ENCODE measurements at regions not wholly inside any gene's neighbourhood (a gene's known extent, or its start where the extent isn't known, plus 50 kb on each side); places are given as distances from the start of the nearest gene placed in this dataset.

DNA sequence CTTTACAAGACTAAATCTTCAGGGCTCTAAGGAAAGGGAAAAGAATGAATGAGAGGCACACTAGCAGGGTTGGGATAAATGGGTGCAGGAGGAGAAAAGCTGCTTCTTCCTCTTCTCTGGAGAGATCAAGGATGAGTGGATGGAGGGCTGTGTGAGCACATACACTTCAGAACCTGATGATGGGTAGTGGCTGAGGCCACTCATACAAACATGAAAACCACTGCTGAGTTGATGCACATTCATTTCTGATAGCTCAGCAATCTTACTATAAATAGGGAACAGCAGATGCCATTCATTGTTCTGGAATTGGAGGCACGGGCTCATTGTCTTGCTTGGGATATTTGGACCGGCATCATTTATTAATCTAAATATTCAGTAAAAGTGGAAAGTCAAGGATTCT, 152.4 kb upstream of the KCTD1 start:
- DNase-seq (ENCODE audit: low read depth), result no peak

DNA sequence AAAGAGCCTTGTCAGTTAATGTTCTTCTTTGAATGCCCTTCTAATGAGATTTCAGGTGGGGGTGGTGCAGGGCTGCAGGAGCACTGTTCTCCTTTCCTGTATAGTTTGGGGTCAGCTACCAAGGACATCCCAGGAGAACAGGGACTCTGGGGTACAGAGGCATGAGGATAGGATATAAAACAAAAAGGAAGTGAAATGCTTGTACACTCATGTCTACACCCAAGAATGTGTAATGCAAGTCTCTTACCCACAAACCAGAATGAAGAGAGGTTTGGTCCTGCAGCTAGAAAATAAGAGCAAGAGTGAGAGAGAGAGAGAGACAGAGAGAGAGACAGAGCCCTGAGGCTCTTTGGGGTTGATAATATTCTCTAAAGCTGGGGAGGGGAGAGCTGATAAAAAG, 151.8 kb upstream of the KCTD1 start:
- DNase-seq (ENCODE audit: low read depth), result no peak

DNA sequence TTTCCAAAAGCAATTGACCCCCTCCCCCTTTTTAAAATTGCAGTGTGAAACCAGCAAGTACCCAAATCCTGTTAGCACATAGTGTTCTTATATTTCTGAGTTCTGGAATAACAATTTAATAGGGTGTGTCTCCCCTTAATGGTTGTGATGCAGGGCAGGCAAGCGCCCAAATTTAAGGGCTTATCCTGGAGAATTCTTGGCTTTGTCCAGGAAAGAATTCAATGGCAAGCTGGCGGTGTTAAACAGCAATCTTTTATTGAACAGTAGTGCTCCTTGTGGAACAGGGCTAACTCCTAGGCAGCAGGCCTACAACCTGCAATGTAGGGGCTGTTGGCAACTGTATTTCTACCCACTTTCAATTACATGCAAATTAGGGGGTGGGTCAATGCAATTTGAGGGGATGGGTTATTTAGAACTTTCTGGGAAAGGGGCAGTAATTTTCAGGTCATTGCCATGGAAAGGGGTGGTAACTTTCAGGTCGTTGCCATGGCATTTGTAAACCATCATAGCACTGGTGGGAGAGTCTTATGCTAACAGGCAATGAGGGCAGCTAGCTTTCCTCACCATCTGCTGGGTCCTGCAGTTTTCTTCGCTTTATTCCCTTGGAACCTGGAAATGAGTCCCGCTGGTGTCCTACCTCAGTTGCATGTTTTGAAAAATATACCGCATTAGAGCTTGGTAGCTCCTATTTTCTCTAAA, 149.0 kb upstream of the KCTD1 start:
- no peak for DNase-seq (ENCODE audit: low read depth)

DNA sequence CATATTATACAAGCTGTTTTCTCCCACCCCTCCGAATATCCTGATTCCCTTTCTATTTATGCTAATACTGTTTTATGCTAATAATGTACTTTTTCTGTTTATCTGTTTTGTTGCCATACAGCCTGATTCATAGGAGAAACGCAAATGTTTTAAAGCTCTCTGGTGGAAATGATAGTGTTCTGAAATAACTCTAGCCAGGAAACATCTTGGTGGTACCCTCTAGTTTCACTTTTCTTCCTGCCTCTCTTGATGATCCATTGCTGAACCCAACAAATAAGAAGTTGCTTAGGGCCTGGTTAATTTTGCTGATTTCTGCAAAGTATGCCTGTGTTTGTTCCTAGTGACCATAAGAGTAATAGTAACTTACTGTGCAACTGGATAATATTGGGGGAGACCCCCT, 148.4 kb upstream of the KCTD1 start:
- no peak for DNase-seq (ENCODE audit: low read depth)

DNA sequence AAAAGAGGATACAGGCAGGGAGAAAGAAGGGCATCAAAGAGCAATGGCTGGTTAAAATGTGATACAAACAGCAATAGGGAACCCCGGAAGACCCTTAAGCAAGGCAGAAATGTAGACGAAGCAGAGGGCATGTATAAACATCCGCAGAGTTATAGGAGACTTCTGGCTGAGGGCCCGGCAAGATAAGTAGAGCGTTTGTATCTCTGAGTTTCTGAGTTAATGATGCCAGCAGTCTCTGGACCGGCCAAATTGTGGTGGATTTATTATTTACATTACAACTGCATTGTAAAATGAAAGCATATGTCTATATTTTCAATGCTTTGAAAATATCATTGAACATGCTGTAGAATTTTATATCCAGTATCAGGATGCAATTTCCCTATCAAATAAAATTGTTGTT, 148.0 kb upstream of the KCTD1 start:
- DNase-seq (ENCODE audit: low read depth), result no peak

DNA sequence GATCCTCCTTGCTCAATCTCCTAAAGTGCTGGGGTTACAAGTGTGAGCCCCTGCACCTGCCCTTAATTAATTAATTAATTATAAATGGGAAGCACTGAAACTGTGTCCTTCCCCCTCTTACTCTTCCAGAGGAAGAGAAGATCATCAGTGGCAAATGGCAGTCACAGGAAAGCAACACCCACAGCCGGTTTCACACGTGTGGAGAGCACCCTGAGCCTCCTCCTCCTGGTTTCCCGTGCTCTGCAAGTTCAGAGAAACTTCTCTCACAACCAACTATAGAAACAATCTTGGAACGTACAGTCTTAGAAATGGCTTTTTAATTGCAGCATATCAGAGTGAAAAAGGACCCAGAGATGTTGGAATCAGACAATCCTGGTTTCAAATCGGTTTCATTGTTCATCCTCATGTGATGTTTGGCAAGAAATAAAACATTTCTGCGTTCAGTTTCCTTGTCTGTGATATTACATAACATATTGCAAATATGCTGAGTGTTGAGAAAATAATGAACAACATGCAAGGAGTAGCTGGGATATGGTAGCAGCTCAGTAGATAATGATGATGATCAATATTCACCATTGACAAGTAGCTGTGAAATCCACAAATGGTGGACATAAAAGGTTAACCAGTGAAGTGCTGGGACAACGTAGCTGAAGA, 141.0 kb upstream of the KCTD1 start:
- no peak for DNase-seq (ENCODE audit: low read depth)

DNA sequence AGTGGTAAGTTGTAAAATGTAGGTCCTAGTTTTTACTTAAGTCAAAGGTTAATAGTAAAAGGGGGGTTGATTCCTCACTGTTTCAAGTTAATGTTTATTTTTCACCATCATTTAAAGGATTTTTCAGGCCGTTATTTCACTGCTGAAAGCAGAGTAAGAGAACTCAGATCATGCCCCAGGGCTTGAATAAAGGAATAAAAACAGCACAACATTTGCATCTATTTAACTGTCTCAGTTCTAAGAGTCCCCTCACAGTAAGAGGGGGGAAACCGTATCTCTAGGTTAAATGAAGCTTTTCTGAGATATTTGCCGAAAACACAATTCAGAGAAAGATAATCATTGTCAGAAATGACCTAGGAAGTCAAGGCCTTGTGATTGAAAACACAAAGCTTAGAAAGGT, 138.2 kb upstream of the KCTD1 start:
- no peak for DNase-seq (ENCODE audit: low read depth)

DNA sequence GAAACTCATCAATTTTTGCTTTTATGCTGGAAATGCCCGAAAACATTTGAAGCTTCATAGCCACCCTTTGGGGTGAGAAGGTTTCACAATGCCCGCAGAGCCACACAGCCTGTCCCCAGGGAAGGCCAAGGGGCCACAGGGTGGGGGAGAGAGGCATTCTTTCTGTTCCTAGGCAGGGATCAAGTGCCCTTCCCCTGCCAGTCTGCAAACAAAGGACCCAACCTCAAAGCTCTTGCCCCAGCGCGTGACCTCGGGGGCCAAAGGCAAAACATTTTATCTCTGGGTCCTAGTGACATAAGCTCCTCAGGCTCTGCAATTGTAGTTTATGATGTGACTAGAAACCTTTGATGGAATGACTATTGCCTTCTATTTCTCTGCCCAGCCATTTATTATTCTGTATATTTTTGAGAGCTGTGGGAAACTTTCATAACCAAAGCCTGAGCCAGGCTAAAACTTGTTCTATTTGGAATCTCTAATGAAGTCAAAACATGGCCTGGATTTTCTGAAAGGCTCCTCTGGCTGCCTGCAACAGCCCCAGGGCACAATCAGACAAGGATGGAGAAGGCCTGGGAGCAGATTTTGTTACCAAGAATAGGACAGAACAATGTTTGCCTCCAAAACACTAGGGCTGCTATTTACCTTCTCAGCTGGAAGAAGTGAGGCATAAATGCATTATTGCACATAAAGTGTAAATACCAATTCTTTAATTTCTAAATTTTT, 137.2 kb upstream of the KCTD1 start:
- DNase-seq (ENCODE audit: low read depth), result no peak

DNA sequence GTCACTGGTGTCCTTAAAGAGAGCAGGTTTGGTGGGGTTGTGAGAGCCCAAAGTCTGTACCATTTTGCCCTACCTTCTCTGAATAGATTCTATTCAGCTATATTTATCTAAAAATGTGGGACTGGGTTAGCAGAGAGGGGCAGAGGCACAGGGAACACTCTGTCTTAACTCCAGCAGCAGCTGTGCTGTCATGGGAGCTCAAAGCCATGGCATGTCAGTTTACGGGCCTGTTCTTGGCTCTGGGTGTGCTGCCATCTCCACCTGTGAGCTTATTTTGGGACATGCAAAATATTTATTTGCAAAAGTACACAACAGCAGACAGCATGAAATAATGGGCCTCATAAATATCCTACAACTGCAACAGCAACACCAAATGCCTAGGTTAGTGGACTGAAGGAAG, 129.6 kb upstream of the KCTD1 start:
- no peak for DNase-seq (ENCODE audit: low read depth)

DNA sequence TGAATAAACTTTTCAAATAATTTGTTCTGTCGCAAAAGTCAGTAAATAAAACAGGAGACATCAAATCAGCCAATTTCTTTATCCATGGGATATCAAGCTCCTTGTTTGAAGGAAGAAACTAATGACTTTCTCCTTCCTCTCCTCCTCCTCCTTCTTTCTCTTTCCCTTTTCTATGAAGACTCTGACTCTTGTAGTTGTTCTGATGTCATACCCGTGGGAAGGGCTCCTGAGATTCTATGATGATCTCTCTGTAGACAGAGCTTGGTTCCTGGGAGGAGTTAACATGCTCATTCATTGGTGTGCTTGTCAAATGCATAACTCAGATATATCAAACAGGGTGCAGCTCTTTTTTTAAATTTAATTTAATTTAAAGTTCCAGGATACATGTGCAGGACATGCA, 118.7 kb upstream of the KCTD1 start:
- DNase-seq (ENCODE audit: low read depth), result no peak

DNA sequence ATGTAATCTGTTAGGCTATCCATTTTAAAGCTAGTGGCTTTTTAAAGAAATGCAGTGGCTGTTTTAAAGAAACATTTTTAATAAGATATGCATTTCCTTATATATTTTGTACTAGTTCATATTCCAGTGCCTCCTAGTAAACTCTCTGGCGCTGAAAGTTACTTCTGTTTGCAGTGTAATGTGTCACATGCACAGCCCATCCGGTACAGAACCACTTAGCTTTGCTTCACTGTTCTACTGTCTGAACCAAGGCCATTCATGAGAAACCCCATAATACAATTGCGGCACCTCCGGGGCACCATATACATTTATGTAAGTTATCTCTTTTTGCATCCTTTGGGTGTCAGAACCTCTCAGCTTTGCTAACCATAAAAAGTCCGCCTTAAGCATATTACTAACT, 114.6 kb upstream of the KCTD1 start:
- no peak for DNase-seq (ENCODE audit: low read depth)

DNA sequence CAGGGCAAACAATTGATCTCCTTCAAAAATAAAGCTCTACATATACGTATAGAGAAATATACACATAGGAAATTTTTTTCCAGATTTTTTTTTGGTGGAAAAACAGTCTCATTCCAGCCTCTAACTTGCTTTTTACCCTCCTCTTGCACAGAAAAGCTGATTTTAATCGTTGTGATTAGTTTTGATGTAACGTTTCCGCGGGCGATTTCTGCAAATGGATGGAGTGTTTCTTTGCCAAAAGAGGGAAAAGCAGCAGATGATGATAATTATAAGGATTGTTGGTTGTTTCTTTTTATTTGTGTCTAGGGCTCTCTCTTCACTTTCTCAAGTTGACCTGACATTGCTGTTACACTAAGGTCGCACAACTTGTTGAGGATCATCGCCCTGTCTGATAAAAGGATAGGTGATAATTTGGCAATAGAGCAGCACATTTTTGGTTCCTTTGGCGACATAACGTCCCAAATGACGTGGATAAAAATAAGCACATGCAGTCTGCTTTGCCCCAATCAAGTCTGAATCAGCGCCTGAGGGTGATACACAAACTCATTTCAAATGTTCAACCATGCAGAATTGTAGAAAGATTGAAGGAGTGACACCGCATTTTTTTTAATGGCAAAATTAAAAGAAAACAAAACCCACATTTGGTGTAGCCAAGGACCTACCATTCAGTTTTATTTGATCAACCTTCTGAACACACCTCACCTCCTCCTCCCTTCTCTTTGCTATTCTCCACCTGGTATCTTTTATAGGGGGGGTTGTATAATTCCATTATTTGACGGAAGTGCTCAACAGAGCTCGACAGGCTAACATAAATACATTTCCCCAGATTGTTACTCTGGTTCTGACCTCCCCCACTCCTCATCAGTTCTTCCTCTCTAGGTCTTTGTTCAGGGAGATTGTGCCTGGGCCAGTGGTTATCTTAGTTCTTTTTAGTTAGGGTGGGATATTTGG, 109.6 kb upstream of the KCTD1 start:
- no peak for DNase-seq (ENCODE audit: low read depth)

DNA sequence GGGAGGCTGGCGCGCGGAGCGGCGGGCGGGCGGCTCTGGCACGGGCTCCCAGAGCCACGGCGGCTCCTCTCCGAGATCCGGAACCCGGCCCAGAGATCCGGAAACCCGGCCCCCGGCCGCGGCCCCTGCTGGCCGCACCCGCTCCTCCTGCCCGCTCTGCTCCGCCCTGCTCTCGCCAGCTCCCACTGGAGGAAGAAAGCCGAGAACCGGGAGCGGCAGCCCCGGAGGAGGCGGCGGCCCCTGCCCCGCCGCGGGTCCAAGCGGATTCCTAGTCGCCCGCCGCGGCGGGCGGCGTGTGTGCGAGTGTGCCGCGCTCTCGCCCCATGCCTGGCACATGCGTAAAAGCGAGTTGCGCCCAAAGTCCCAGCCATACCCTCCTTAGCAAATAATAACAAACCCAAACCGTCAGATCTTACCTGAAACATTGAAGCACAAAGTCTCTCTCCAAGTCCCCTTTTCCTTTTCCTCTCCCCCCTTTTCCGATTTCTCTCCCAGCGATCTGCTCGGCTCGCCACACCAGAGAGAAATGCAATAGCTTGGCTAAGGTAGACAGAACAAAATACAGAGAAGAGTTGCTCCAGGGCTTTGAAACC, 108.7 kb upstream of the KCTD1 start:
- DNase-seq (ENCODE audit: low read depth), result no peak

DNA sequence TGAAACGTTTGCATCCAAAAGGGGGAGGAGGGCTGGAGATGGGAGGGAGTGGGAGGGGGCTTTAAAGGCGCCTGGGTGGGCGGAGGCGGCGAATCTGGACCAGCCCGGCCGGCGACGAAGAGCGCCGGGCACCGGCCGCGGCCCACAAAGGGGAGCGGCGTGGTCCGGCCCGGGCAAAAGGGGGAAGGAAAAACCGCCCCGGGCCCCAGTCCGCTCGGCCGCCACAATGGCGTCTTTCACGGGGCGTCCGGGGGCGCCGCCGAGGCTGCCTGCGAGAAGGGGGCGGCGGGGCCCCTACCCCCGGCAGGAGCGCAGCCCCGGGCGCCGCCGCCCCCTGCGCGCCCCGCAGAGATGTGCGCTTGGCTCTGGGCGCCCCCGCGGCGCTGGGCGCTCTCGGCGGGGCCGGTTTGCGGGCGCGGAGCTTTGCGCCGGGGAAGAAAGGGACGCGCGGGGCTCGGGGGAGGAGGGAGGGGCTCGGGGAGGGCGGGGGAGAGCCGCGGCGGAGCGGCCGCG, 108.1 kb upstream of the KCTD1 start:
- DNase-seq (ENCODE audit: low read depth), result no peak

DNA sequence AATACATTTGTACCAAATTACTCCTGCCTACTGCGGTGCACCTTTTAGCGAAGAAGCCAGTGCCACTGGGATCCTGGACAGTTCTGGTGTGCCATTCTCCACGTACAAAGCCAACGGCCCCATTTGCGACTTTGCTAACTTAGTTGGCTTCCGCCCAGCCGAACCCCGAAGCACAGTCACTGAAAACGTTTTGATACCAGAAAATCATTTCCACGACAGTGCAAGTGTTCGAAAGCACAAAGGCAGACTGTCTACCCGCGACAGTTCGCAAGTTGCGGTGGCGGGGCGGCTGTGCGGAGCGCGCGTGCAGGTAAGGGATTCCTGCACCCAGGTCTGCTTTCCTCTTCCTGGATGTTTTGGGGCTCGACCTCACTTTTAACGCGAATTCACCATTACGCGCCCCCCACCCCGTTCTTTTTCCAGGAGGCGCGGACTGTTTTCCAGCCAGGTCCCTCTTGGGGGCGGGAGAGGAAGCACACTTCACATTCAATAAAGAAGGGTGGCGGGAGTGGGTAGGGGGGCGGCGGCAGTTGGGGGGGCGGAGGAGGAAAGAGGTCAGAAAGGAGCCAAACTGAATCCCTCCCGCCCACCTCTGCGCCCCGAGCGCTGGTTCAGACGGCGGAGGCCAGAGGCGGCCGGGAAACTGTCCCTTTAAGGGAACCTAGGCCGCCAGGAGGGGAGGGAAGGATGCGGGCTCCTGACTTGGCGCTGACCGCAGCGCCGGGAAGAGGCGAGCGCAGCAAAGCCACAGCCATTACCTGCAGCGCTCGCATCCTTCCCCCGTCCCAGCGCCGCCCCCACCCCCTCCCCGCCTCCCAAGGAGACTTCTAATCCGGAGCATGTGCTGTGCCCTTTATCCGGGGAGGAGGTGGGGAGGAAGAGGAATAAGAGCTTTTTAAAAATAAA, 107.4 kb upstream of the KCTD1 start:
- DNase-seq (ENCODE audit: low read depth), result no peak

DNA sequence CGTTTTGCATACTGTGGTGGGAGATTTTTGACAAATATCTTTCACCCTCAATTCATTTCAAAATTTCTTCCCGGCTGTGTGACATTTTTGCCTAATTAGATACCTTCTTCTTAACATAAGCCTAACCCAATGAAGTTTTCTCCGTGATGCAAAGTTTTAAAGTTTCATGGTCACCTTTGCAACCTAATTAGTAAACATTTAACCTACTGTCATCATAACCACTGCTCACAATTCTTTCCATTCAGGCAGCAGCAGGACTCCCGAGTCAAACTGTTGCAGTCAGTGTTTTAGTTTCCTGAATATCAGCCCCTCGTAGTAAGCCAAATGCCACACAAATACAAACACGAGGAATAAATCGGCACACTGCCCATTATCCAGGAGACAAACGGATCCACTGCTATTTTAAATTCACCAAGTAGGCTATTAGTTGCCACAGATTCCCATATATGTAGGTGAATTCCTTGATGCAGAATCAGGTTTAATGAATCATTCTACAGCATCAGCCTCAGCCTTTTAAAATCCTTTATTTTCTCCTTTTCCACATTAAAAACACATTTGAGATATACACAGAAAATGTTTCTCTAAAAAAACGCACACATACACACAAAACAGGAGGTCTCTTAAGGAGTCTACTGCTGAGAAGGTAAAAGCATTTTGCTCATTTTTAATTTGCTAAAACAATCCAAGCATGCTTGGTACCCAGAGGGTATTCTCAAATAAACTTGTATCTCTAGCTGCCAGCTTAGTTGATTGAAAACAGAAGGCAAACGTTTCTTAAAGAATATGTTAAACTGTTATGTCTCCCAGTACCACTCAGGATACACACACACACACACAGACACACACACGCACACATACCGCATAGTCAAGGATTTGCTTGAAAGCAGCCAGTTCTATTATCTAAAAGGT, 106.5 kb upstream of the KCTD1 start:
- DNase-seq (ENCODE audit: low read depth), result no peak

DNA sequence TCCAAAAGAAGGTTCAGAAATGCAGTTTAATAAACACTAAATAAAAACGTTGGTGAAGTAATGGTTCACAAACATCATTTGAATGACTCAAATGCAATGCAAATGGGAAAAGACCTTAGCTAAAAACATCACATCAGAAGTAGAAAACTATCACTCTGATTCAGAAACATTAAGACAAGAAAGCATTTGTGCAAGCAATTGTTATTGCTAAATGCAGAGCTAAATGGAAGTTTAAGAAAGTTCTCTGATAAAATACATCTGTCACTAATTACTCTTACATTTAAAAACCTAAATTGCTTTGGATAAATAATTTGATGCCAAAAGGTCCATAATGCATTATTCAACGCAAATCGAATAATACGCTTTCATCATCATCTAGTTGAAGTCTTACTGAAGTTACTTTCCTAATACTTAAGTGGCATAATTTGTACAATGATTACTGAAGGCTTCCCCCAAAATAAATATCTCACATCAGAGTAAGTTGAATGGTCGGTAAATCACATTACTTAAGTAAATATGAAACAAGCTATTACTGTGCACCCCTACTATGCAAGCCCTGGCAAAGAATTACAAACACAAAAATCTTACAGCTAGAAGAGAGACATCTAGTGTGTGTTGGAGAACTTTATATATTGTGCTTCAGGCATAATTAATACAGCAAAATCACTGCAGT, 105.7 kb upstream of the KCTD1 start:
- DNase-seq (ENCODE audit: low read depth), result no peak

DNA sequence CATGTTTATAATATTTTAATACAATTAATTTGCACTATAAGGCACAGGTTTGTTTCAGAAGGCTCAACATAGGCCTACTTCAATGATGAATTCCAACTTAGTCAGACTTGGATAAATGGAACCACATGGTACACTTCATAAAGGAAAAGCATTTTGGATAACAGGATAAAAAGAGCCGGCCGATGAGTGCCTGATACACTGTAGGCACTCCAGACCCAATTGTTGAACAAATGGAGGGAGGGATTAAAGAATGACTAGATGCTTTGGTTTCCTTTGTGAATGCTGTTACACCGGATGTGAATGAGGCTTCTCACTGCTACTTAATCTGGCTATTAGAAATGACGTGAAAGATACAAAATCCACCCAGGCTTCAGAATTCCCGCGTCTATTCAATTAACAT, 104.1 kb upstream of the KCTD1 start:
- no peak for DNase-seq (ENCODE audit: low read depth)

Data from CMK (cell line).